ENCODE measurements at regions not wholly inside any gene's neighbourhood (a gene's known extent, or its start where the extent isn't known, plus 50 kb on each side); places are given as distances from the start of the nearest gene placed in this dataset.
A peak's percentile ranks its signal among the peaks of the same experiment; 100 is the strongest.
"Not testable (repeated sequence)": the region's sequence is repeated elsewhere in the genome, so short reads cannot be mapped to it uniquely, and the experiment has no call there.

DNA sequence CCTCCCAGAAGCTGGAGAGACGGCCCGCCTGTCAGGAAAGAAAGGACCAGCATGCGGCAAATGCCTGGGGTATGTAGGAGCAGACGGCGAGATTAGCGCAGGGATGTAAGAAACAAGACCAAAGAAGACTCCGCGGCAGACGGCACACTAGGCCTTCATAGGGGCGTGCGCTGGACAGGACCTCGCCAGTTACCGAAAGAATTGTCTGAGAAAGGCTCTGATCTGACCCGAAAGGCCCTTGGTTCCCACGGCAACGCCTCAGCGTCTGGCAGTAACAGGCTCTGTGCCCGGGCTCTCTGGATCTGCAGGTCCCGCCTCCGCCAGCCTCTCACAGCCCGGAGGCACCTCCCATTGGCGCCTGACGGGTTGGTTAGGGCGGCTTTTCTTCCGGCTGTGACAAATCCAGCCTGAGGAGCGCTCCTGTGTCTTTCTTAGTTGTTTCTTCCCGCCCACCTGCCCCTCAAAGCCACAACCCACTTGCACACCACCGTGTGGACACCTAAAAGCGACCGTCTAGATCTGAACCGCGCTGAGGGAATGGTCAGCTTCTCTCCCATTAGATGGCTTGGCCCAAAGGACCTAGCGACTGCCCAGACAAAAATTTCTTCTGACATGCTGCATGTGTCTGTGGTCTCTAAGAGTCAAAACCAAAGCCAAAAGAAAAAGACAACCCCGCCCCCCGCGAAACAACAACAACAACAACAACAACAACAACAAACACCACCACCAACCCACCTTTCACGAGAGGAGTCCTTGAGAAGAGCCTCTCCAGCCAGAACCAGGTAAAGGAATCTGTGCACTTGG lies 58.2 kb upstream of the ZNF527 start:
- H3K9me3 ChIP-seq; H3K27me3 ChIP-seq; intact Hi-C loops (cut with DNase I); H3K36me3 ChIP-seq: not testable (repeated sequence)
- H3K4me1 ChIP-seq, result peaks cover 0 to 15% (median 10%) of the 10 kb centered on the region in 4 donors
- DNase-seq, result peak; percentile 71
- 5 to 6% methylated on average over 36 of the region's 37 CpGs for WGBS, 2 donors
- peak overlapping the region; percentile 73 to 76 (median 74) for H3K27ac ChIP-seq
- TF ChIP-seq POLR2AphosphoS5 (IDR thresholded peaks at IDR 0.05), result peak in 1 of 4 donors; percentile 19
- peak overlapping the region; percentile 11 to 45 (median 43) for H3K4me3 ChIP-seq

DNA sequence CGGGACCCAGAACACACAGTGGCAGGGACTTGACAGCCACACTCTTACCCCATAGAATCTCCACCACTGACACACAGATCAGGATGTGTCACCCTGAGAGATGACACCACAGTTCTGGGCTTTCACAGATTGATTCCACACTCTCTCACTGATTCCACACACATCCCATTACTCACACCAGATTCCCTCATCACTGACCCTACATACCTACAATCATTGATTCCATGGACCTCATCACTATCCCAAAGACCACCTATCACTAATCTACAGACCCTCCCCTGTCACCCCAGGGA lies 57.6 kb upstream of the ZNF527 start:
- Histone ChIP-seq H3K36me3 (no peaks in the 10 kb centered on the region), H3K9me3 (no peaks in the 10 kb centered on the region)
- WGBS, 2 donors, result 91 to 93% methylated on average over 1 of the region's 1 CpG

GRCh38 chr19:37317403-37318209 lies 53.3 kb upstream of the ZNF527 start:
- H3K27me3 ChIP-seq, result no peaks in the 10 kb centered on the region
- 0 to 1% methylated on average over 57 of the region's 57 CpGs for WGBS, 2 donors
- intact Hi-C loops (cut with DNase I), result loop anchor here (2.0 kb wide), 1 partner anchor 17 kb away; a partner anchor contains a TSS

More for the DNA sequence above, 57.6 kb upstream of the ZNF527 start:
- no peak for DNase-seq
- peaks cover 0 to 20% (median 10%) of the 10 kb centered on the region in 4 donors for H3K4me1 ChIP-seq
- intact Hi-C loops (cut with DNase I), result no loop called here
- H3K4me3 ChIP-seq, result peak overlapping the region in 2 of 4 donors; percentile 41 to 45
- peak overlapping the region; percentile 73 to 76 (median 74) for H3K27ac ChIP-seq
- no peak for TF ChIP-seq CTCF (IDR thresholded peaks at IDR 0.05)
- TF ChIP-seq POLR2A (IDR thresholded peaks at IDR 0.05), result no peak
- no peak for TF ChIP-seq POLR2AphosphoS5 (IDR thresholded peaks at IDR 0.05)
- no peak for TF ChIP-seq EP300 (IDR thresholded peaks at IDR 0.05)
- no peaks in the 10 kb centered on the region for H3K27me3 ChIP-seq

DNA sequence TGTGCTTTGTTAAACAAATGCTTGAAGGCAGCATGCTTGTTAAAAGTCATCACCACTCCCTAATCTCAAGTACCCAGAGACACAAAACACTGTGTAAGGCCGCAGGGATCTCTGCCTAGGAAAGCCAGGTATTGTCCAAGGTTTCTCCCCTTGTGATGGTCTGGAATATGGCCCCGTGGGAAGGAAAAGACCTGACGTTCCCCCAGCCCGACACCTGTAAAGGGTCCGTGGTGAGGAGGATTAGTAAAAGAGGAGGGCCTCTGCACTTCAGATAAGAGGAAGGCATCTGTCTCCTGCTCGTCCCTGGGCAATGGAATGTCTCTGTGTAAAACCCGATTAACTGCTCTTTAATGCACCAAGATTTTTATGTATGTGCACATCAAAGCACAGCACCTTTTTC lies 49.9 kb upstream of the ZNF527 start:
- intact Hi-C loops (cut with DNase I); H3K9me3 ChIP-seq; H3K27me3 ChIP-seq; DNase-seq; H3K27ac ChIP-seq; H3K4me3 ChIP-seq: not testable (repeated sequence)
- peaks cover 0 to 23% (median 8%) of the 10 kb centered on the region in 4 donors for H3K36me3 ChIP-seq
- peaks cover 0 to 34% (median 25%) of the 10 kb centered on the region in 4 donors for H3K4me1 ChIP-seq
- WGBS, 2 donors, result 87 to 91% methylated on average over 7 of the region's 7 CpGs

More at GRCh38 chr19:37317403-37318209, 53.3 kb upstream of the ZNF527 start:
- H3K27ac ChIP-seq, result peak overlapping the region; percentile 88 to 93 (median 90)
- peak; percentile 64 to 73 for TF ChIP-seq POLR2A (IDR thresholded peaks at IDR 0.05)
- peak in 1 of 4 experiments; percentile 43 for TF ChIP-seq CTCF (IDR thresholded peaks at IDR 0.05)
- TF ChIP-seq EP300 (IDR thresholded peaks at IDR 0.05), result no peak
- TF ChIP-seq POLR2AphosphoS5 (IDR thresholded peaks at IDR 0.05), result peak; percentile 74 to 94 (median 90)
- peaks cover 0 to 38% (median 28%) of the 10 kb centered on the region in 4 donors for H3K4me1 ChIP-seq
- H3K9me3 ChIP-seq, result no peaks in the 10 kb centered on the region
- peak; percentile 98 for DNase-seq
- H3K36me3 ChIP-seq, result no peaks in the 10 kb centered on the region
- peak overlapping the region; percentile 70 to 86 (median 79) for H3K4me3 ChIP-seq

All from sigmoid colon (tissue), 6 donors.